ENCODE measurements at regions not wholly inside any gene's neighbourhood (a gene's known extent, or its start where the extent isn't known, plus 50 kb on each side); places are given as distances from the start of the nearest gene placed in this dataset.

DNA sequence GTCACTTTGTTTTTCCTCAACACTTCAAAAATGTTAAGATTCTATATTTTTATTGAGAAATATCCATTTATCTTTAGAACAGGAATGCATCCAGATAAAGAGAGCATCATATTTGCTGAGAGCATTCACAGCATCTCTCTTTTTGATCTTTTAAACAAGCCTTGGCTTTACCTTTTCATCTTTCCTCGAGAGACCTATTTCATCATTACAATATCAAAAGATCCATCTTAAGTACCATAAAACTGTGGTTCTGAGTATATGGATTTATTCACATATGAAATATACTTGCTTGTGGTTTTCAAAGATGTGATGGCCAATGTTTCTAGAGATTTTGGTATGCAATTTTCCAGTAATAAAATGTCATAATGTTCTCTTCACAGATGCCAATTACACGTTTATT lies 1140.9 kb downstream of the GATA3 start:
- no peak overlapping the region for H2AFZ ChIP-seq (ENCODE audit: control insufficient read depth, low read depth, low read length)

More for the DNA sequence above, 1140.9 kb downstream of the GATA3 start:
- Histone ChIP-seq H3K4me2 (ENCODE audit: control insufficient read depth, insufficient read depth) (no peak overlapping the region), H3K9me3 (replicated peaks; ENCODE audit: control insufficient read depth, insufficient read depth, low read length) (no peaks in the 10 kb centered on the region), H3K27me3 (replicated peaks in 1 of 2; ENCODE audit: control insufficient read depth in 2 of 2, insufficient read depth in 2 of 2, low read length in 1 of 2) (no peaks in the 10 kb centered on the region), H4K20me1 (ENCODE audit: control insufficient read depth, insufficient read depth) (no peaks in the 10 kb centered on the region), H3K4me1 (ENCODE audit: control insufficient read depth, insufficient read depth, low read length) (no peaks in the 10 kb centered on the region), H3K27ac (ENCODE audit: control insufficient read depth, insufficient read depth) (no peak overlapping the region), H3K36me3 (ENCODE audit: control insufficient read depth in 2 of 2, insufficient read depth in 2 of 2, low read length in 1 of 2) (no peaks in the 10 kb centered on the region), H3K9ac (ENCODE audit: control insufficient read depth, insufficient read depth, low read length) (no peak overlapping the region), H3K4me3 (no peak overlapping the region), H3K79me2 (ENCODE audit: control insufficient read depth, insufficient read depth, low read length) (no peaks in the 10 kb centered on the region)
- FAIRE-seq (no peak), DNase-seq (ENCODE audit: low read depth, low spot score) (no peak), ATAC-seq (no peak)
- CTCF ChIA-PET = interaction anchor here (1.6 kb wide), 1 partner anchor 14 kb away, joined by 10 read pairs; no protein-coding TSS in a partner anchor
- SMC1A ChIA-PET (ENCODE audit: uncharacterized antibody, unreplicated experiment) = interaction anchor here (1.3 kb wide), 1 partner anchor 14 kb away, joined by 6 read pairs; no protein-coding TSS in a partner anchor
- BruUV-seq (replicated peaks) = no TSS peak
- TF ChIP-seq EED (IDR thresholded peaks at IDR 0.05; ENCODE audit: low read depth) (no peak), RAD21 (IDR thresholded peaks at IDR 0.05; ENCODE audit: insufficient read depth, low read depth, low read length) (no peak), SREBF2 (IDR thresholded peaks at IDR 0.05; ENCODE audit: low read length) (no peak), ELK1 (IDR thresholded peaks at IDR 0.05; ENCODE audit: low read depth, low read length) (no peak), BCL11A (IDR thresholded peaks at IDR 0.05; ENCODE audit: low read depth, low read length) (no peak), CBFB (IDR thresholded peaks at IDR 0.05; ENCODE audit: low read depth) (no peak), E2F8 (IDR thresholded peaks at IDR 0.05; ENCODE audit: low read depth, partially characterized antibody) (no peak), ASH2L (IDR thresholded peaks at IDR 0.05; ENCODE audit: borderline replicate concordance, low read depth) (no peak), RAD51 (IDR thresholded peaks at IDR 0.05) (no peak), NFYA (IDR thresholded peaks at IDR 0.05; ENCODE audit: borderline replicate concordance, low read depth, low read length) (no peak), ZSCAN29 (IDR thresholded peaks at IDR 0.05) (no peak)
- POLR2A ChIA-PET = no interaction called here
- intact Hi-C loops (cut with micrococcal nuclease; ENCODE audit: unreplicated experiment) (no loop called here), in situ Hi-C loops (cut with MboI) (no loop called here)
- RAD21 ChIA-PET (ENCODE audit: unreplicated experiment) = no interaction called here
- 11% methylated on average over 2 of the region's 2 CpGs for WGBS (ENCODE audit: insufficient coverage, insufficient replicate concordance, low lambda C conversion rate, missing lambda C conversion rate)
